HEK293T (cell line): ENCODE measurements at regions not wholly inside any gene's neighbourhood (a gene's known extent, or its start where the extent isn't known, plus 50 kb on each side); places are given as distances from the start of the nearest gene placed in this dataset.

ENCODE experiments used
- BHLHE40 ChIP-seq: fragments of 450-650 bp; IDR thresholded peaks from 2 replicates; pipeline ENCODE4 v1.6.1; 2016; ENCODE audit warnings: mild to moderate bottlenecking, moderate library complexity, borderline replicate concordance
- CTBP1 ChIP-seq: fragments of 450-650 bp; IDR thresholded peaks from 2 replicates; pipeline ENCODE4 v1.6.1; 2016; ENCODE audit warnings: borderline replicate concordance
- ELF4 ChIP-seq: fragments of 450-650 bp; IDR thresholded peaks from 2 replicates; pipeline ENCODE4 v1.6.1; 2017; ENCODE audit warnings: antibody characterized with exemption
- FOXK2 ChIP-seq: fragments of 450-650 bp; IDR thresholded peaks from 2 replicates; pipeline ENCODE4 v1.6.1; 2016; ENCODE audit warnings: mild to moderate bottlenecking
- FOXM1 ChIP-seq: fragments of 450-650 bp; IDR thresholded peaks from 2 replicates; pipeline ENCODE4 v1.6.1; 2017; ENCODE audit warnings: mild to moderate bottlenecking, borderline replicate concordance
- L3MBTL2 ChIP-seq: fragments of 450-650 bp; conservative IDR thresholded peaks from 2 replicates; pipeline ENCODE4 v1.6.1; 2016; ENCODE audit warnings: mild to moderate bottlenecking
- LEF1 ChIP-seq: fragments of 450-650 bp; IDR thresholded peaks from 2 replicates; pipeline ENCODE4 v1.6.1; 2017; ENCODE audit warnings: mild to moderate bottlenecking, borderline replicate concordance
- NFRKB ChIP-seq: fragments of 450-650 bp; IDR thresholded peaks from 2 replicates; pipeline ENCODE4 v1.6.1; 2016; ENCODE audit warnings: mild to moderate bottlenecking, moderate library complexity
- PKNOX1 ChIP-seq: fragments of 450-650 bp; IDR thresholded peaks from 2 replicates; pipeline ENCODE4 v1.6.1; 2016
- SP1 ChIP-seq: fragments of 450-650 bp; IDR thresholded peaks from 2 replicates; pipeline ENCODE4 v1.6.1; 2017
- SUZ12 ChIP-seq: fragments of 450-650 bp; IDR thresholded peaks from 2 replicates; pipeline ENCODE4 v1.6.1; 2016; ENCODE audit warnings: mild to moderate bottlenecking
- TARDBP ChIP-seq: fragments of 450-650 bp; IDR thresholded peaks from 2 replicates; pipeline ENCODE4 v1.6.1; 2016
- ZNF384 ChIP-seq: fragments of 450-650 bp; IDR thresholded peaks from 2 replicates; pipeline ENCODE4 v1.6.1; 2016

DNA sequence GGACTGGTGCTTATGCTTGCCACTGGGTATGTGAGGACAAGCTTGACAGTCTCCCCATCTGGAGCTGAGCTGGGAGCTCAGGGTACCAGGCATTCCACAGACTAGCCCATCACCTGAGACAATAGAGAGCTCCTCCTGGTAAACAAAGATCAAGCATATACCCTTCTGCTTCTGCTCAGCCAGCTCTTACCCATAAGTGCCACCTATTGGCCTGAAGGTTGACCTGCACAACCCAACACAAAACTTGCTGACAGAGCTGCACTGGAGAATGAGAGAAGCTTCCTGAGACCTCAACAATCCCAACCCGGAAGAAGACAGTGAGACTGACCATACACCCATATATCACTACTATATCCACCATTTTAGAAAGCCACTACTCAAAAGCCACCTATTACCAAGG, 1049.2 kb upstream of the INTU start:
- no peak for TF ChIP-seq SUZ12
- TF ChIP-seq BHLHE40, result no peak
- TF ChIP-seq LEF1, result no peak
- no peak for TF ChIP-seq FOXM1
- TF ChIP-seq PKNOX1, result no peak
- TF ChIP-seq ZNF384, result no peak
- 0 out of 2 replicates have a peak, but pooled peaks have one; percentile 8 for TF ChIP-seq ELF4
- TF ChIP-seq CTBP1, result no peak
- no peak for TF ChIP-seq L3MBTL2
- no peak for TF ChIP-seq SP1
- no peak for TF ChIP-seq TARDBP
- no peak for TF ChIP-seq NFRKB
- TF ChIP-seq FOXK2, result no peak
